Adipocyte (in vitro differentiated cells): ENCODE measurements at regions not wholly inside any gene's neighbourhood (a gene's known extent, or its start where the extent isn't known, plus 50 kb on each side); places are given as distances from the start of the nearest gene placed in this dataset.

Experiments
- DNase-seq: peaks from one replicate; pipeline ENCODE4 v3.0.0-alpha.2; 2015; ENCODE audit warnings: low read depth
- H3K27me3 ChIP-seq: replicated peaks from 2 replicates; pipeline ENCODE4 v1.7.0; 2013; ENCODE audit warnings: mild to moderate bottlenecking, low read length, moderate library complexity; ENCODE audit not compliant: control insufficient read depth, insufficient read depth
- H3K36me3 ChIP-seq: 2 replicates; pipeline ENCODE4 v1.7.0; 2013; ENCODE audit warnings: low read length, mild to moderate bottlenecking, moderate library complexity; ENCODE audit not compliant: control insufficient read depth, insufficient read depth, severe bottlenecking
- H3K4me1 ChIP-seq: 2 replicates; pipeline ENCODE4 v1.7.0; 2013; ENCODE audit warnings: mild to moderate bottlenecking, low read length, moderate library complexity; ENCODE audit not compliant: control insufficient read depth, insufficient read depth
- H3K4me3 ChIP-seq: 2 replicates; pipeline ENCODE4 v1.7.0; 2013; ENCODE audit warnings: mild to moderate bottlenecking, low read length, moderate library complexity
- H3K9ac ChIP-seq: 2 replicates; pipeline ENCODE4 v1.7.0; 2013; ENCODE audit warnings: mild to moderate bottlenecking, low read length, moderate library complexity
- H3K9me3 ChIP-seq: 2 replicates; pipeline ENCODE4 v1.7.0; 2013; ENCODE audit warnings: mild to moderate bottlenecking, low read length, moderate library complexity; ENCODE audit not compliant: control insufficient read depth

GRCh38 chr4:177573507-177573906 lies 131.3 kb upstream of the AGA start:
- Histone ChIP-seq H3K36me3 (no peaks in the 10 kb centered on the region), H3K9me3 (no peaks in the 10 kb centered on the region), H3K4me3 (no peak overlapping the region), H3K27me3 (no peaks in the 10 kb centered on the region), H3K9ac (no peak overlapping the region), H3K4me1 (peaks cover 21% of the 10 kb centered on the region)
- peak; percentile 86 for DNase-seq

- Histone ChIP-seq H3K9me3 (no peaks in the 10 kb centered on the region), H3K4me3 (no peak overlapping the region), H3K4me1 (peaks cover 18% of the 10 kb centered on the region), H3K9ac (no peak overlapping the region), H3K36me3 (no peaks in the 10 kb centered on the region), H3K27me3 (no peaks in the 10 kb centered on the region)
- no peak for DNase-seq
Measured at GRCh38 chr4:177574446-177574845, 132.2 kb upstream of the AGA start.

GRCh38 chr4:177579649-177580048 lies 137.4 kb upstream of the AGA start:
- no peaks in the 10 kb centered on the region for H3K27me3 ChIP-seq
- no peaks in the 10 kb centered on the region for H3K36me3 ChIP-seq
- no peak overlapping the region for H3K4me3 ChIP-seq
- DNase-seq = peak; percentile 21
- peaks cover under 1% of the 10 kb centered on the region for H3K4me1 ChIP-seq
- no peaks in the 10 kb centered on the region for H3K9me3 ChIP-seq
- H3K9ac ChIP-seq = no peak overlapping the region

- Histone ChIP-seq H3K36me3 (no peaks in the 10 kb centered on the region), H3K4me3 (no peak overlapping the region), H3K27me3 (no peaks in the 10 kb centered on the region), H3K9me3 (no peaks in the 10 kb centered on the region), H3K4me1 (no peaks in the 10 kb centered on the region), H3K9ac (no peak overlapping the region)
- DNase-seq = peak; percentile 4
Measured at GRCh38 chr4:177582992-177583391, 140.8 kb upstream of the AGA start.

- H3K36me3 ChIP-seq = no peaks in the 10 kb centered on the region
- DNase-seq = no peak
- H3K9ac ChIP-seq = no peak overlapping the region
- no peaks in the 10 kb centered on the region for H3K27me3 ChIP-seq
- no peak overlapping the region for H3K4me3 ChIP-seq
- H3K4me1 ChIP-seq = no peaks in the 10 kb centered on the region
- H3K9me3 ChIP-seq = no peaks in the 10 kb centered on the region
Measured at GRCh38 chr4:177587989-177588388, 145.8 kb upstream of the AGA start.

GRCh38 chr4:177595386-177595785 lies 153.1 kb upstream of the AGA start:
- Histone ChIP-seq H3K4me3 (no peak overlapping the region), H3K4me1 (peaks cover 10% of the 10 kb centered on the region), H3K9ac (no peak overlapping the region), H3K9me3 (no peaks in the 10 kb centered on the region), H3K36me3 (no peaks in the 10 kb centered on the region), H3K27me3 (no peaks in the 10 kb centered on the region)
- no peak for DNase-seq

GRCh38 chr4:177596035-177596434 lies 153.8 kb upstream of the AGA start:
- no peaks in the 10 kb centered on the region for H3K27me3 ChIP-seq
- H3K4me3 ChIP-seq = no peak overlapping the region
- H3K4me1 ChIP-seq = peaks cover 10% of the 10 kb centered on the region
- no peak overlapping the region for H3K9ac ChIP-seq
- peak; percentile 81 for DNase-seq
- no peaks in the 10 kb centered on the region for H3K36me3 ChIP-seq
- no peaks in the 10 kb centered on the region for H3K9me3 ChIP-seq

- peaks cover 10% of the 10 kb centered on the region for H3K4me1 ChIP-seq
- no peaks in the 10 kb centered on the region for H3K27me3 ChIP-seq
- no peak overlapping the region for H3K4me3 ChIP-seq
- no peaks in the 10 kb centered on the region for H3K9me3 ChIP-seq
- DNase-seq = no peak
- no peaks in the 10 kb centered on the region for H3K36me3 ChIP-seq
- H3K9ac ChIP-seq = no peak overlapping the region
Measured at GRCh38 chr4:177596991-177597390, 154.8 kb upstream of the AGA start.

GRCh38 chr4:177605252-177605651 lies 163.0 kb upstream of the AGA start:
- no peak for DNase-seq
- no peaks in the 10 kb centered on the region for H3K4me1 ChIP-seq
- no peaks in the 10 kb centered on the region for H3K27me3 ChIP-seq
- H3K9ac ChIP-seq = no peak overlapping the region
- no peaks in the 10 kb centered on the region for H3K9me3 ChIP-seq
- H3K4me3 ChIP-seq = no peak overlapping the region
- H3K36me3 ChIP-seq = no peaks in the 10 kb centered on the region

GRCh38 chr4:177607111-177607573 lies 164.9 kb upstream of the AGA start:
- Histone ChIP-seq H3K4me1 (no peaks in the 10 kb centered on the region), H3K9me3 (no peaks in the 10 kb centered on the region), H3K9ac (no peak overlapping the region), H3K4me3 (no peak overlapping the region), H3K27me3 (no peaks in the 10 kb centered on the region), H3K36me3 (no peaks in the 10 kb centered on the region)
- no peak for DNase-seq

- Histone ChIP-seq H3K4me3 (no peak overlapping the region), H3K9ac (no peak overlapping the region), H3K36me3 (no peaks in the 10 kb centered on the region), H3K4me1 (no peaks in the 10 kb centered on the region), H3K9me3 (no peaks in the 10 kb centered on the region), H3K27me3 (no peaks in the 10 kb centered on the region)
- no peak for DNase-seq
Measured at GRCh38 chr4:177611974-177612664, 169.9 kb upstream of the AGA start.

GRCh38 chr4:177612684-177613083 lies 170.4 kb upstream of the AGA start:
- Histone ChIP-seq H3K27me3 (no peaks in the 10 kb centered on the region), H3K4me3 (no peak overlapping the region), H3K9me3 (no peaks in the 10 kb centered on the region), H3K36me3 (no peaks in the 10 kb centered on the region), H3K4me1 (no peaks in the 10 kb centered on the region), H3K9ac (no peak overlapping the region)
- DNase-seq = no peak
